Stomach smooth muscle (tissue), 2 donors: ENCODE measurements at regions not wholly inside any gene's neighbourhood (a gene's known extent, or its start where the extent isn't known, plus 50 kb on each side); places are given as distances from the start of the nearest gene placed in this dataset.

ENCODE experiments used
- H3K27ac ChIP-seq: one replicate; pipeline ENCODE4 v1.7.0; 2013; ENCODE audit warnings: mild to moderate bottlenecking, low read length, inconsistent platforms
- H3K27me3 ChIP-seq, 2 donors: one replicate each; pipeline ENCODE4 v1.7.0; 2013; ENCODE audit warnings: low read length in 2 of 2; ENCODE audit not compliant: insufficient read depth in 2 of 2, control insufficient read depth in 1 of 2
- H3K36me3 ChIP-seq, 2 donors: one replicate each; pipeline ENCODE4 v1.7.0; 2013; ENCODE audit warnings: low read length in 2 of 2; ENCODE audit not compliant: control insufficient read depth in 2 of 2, insufficient read depth in 2 of 2
- H3K4me1 ChIP-seq: one replicate; pipeline ENCODE4 v1.7.0; 2013; ENCODE audit warnings: low read length; ENCODE audit not compliant: control insufficient read depth, insufficient read depth
- H3K4me3 ChIP-seq, 2 donors: one replicate each; pipeline ENCODE4 v1.7.0; 2013; ENCODE audit warnings: low read length in 2 of 2
- H3K9ac ChIP-seq, 2 donors: one replicate each; pipeline ENCODE4 v1.7.0; 2013; ENCODE audit warnings: low read length in 2 of 2, mild to moderate bottlenecking in 1 of 2
- H3K9me3 ChIP-seq, 2 donors: one replicate each; pipeline ENCODE4 v1.7.0; 2013; ENCODE audit warnings: low read length in 2 of 2; ENCODE audit not compliant: control insufficient read depth in 2 of 2
- donor health status: healthy.
- donor health status: Pancreatic carcinoma.

- no peak overlapping the region for H3K9ac ChIP-seq
- H3K4me3 ChIP-seq: no peak overlapping the region
- no peaks in the 10 kb centered on the region for H3K36me3 ChIP-seq
- H3K4me1 ChIP-seq: no peaks in the 10 kb centered on the region
- H3K27ac ChIP-seq: no peak overlapping the region
- no peaks in the 10 kb centered on the region for H3K9me3 ChIP-seq
- no peaks in the 10 kb centered on the region for H3K27me3 ChIP-seq
These were observed 516.7 kb downstream of the KCNT2 start for GRCh38 chr1:196091397-196092135.

- Histone ChIP-seq H3K9me3 (no peaks in the 10 kb centered on the region), H3K4me1 (no peaks in the 10 kb centered on the region), H3K4me3 (no peak overlapping the region), H3K9ac (no peak overlapping the region), H3K27ac (no peak overlapping the region), H3K36me3 (no peaks in the 10 kb centered on the region), H3K27me3 (no peaks in the 10 kb centered on the region)
These were observed 518.0 kb downstream of the KCNT2 start for GRCh38 chr1:196090226-196090625.

- Histone ChIP-seq H3K4me1 (no peaks in the 10 kb centered on the region), H3K36me3 (no peaks in the 10 kb centered on the region), H3K9me3 (no peaks in the 10 kb centered on the region), H3K27ac (no peak overlapping the region), H3K27me3 (no peaks in the 10 kb centered on the region), H3K9ac (no peak overlapping the region), H3K4me3 (no peak overlapping the region)
These were observed 519.7 kb downstream of the KCNT2 start for GRCh38 chr1:196088541-196088940.

DNA sequence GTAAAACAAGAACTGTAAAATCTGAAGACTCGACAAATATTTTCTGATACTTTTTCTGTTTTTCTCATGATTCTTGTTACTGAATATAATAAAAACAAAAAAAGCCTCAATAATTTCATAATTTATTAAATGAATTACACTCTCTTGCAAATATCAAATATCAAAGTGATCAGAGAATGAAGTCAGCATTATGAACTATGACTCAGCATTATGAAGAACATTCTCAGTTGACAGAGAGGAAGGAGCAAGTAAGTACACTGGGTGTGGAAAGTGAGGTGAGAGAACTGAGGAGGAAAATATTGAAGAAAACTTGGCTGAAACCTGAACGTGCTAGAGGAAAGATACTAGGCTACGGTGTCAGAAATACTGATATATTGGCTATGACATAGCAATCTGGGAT lies 529.5 kb downstream of the KCNT2 start:
- no peak overlapping the region for H3K27ac ChIP-seq
- H3K36me3 ChIP-seq: no peaks in the 10 kb centered on the region
- H3K4me3 ChIP-seq: no peak overlapping the region
- H3K4me1 ChIP-seq: no peaks in the 10 kb centered on the region
- no peak overlapping the region for H3K9ac ChIP-seq
- H3K9me3 ChIP-seq: no peaks in the 10 kb centered on the region
- no peaks in the 10 kb centered on the region for H3K27me3 ChIP-seq

DNA sequence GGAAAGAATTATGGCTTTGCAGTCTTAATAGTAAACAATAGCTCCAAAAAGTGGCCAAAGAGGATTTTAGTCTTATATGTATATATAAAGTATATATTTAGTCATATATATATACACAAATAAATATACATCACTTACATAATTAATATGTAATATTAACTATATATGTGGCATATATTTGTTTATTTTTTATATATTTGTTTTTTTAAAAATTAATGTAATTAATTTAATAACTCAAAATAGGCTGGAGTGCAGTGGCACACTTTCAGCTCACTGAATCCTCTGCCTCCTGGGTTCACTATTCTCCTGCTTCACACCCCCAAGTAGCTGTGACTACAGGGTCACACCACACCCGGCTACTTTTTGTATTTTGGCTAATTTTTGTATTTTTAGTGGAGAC lies 532.6 kb downstream of the KCNT2 start:
- H3K9ac ChIP-seq: no peak overlapping the region
- no peak overlapping the region for H3K4me3 ChIP-seq
- H3K27me3 ChIP-seq: no peaks in the 10 kb centered on the region
- no peaks in the 10 kb centered on the region for H3K4me1 ChIP-seq
- no peaks in the 10 kb centered on the region for H3K36me3 ChIP-seq
- no peaks in the 10 kb centered on the region for H3K9me3 ChIP-seq
- no peak overlapping the region for H3K27ac ChIP-seq

- Histone ChIP-seq H3K36me3 (no peaks in the 10 kb centered on the region), H3K9ac (no peak overlapping the region), H3K27me3 (no peaks in the 10 kb centered on the region), H3K4me3 (no peak overlapping the region), H3K4me1 (no peaks in the 10 kb centered on the region), H3K27ac (no peak overlapping the region), H3K9me3 (no peaks in the 10 kb centered on the region)
These were observed 534.1 kb downstream of the KCNT2 start for GRCh38 chr1:196074182-196074581.

DNA sequence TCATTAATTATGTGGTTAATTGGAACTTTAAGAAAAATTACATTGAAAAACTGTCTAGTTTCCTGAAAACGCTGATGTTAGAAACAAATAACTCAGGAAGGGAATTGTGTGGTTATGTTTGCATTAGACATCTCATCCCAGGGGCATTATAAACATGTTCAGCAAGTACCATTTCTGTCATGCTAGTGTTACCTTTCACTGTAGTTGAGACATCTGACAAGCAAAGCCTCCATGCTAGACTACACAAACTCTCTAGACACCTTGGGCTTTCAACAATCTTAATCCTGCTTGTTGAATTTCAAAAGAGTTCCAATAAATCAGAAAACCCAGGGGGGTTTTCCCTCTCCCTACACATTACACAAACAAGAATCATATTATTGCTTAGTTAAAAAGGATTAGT lies 536.8 kb downstream of the KCNT2 start:
- Histone ChIP-seq H3K27me3 (no peaks in the 10 kb centered on the region), H3K4me1 (no peaks in the 10 kb centered on the region), H3K36me3 (no peaks in the 10 kb centered on the region), H3K9me3 (no peaks in the 10 kb centered on the region), H3K9ac (no peak overlapping the region), H3K27ac (no peak overlapping the region), H3K4me3 (no peak overlapping the region)

DNA sequence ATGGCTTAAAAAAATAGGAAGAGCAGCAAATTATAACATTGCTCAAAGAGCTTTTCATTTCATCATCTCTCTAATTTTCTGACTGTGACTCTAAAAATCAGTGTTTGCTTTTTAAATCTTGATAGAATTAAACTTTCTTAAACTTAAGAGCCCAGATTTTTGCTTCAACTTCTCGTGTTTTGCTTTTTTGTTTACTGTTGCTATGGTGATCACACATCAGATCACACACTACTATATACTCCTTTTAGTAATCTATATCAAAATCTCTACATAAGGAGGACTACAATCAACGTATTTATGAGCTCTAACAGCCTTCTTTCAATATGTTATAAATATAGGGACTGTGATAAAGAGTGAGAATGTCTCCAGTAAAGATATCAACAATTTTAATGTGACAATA lies 537.3 kb downstream of the KCNT2 start:
- no peaks in the 10 kb centered on the region for H3K9me3 ChIP-seq
- no peak overlapping the region for H3K4me3 ChIP-seq
- no peaks in the 10 kb centered on the region for H3K36me3 ChIP-seq
- H3K4me1 ChIP-seq: no peaks in the 10 kb centered on the region
- H3K9ac ChIP-seq: no peak overlapping the region
- H3K27me3 ChIP-seq: no peaks in the 10 kb centered on the region
- no peak overlapping the region for H3K27ac ChIP-seq

DNA sequence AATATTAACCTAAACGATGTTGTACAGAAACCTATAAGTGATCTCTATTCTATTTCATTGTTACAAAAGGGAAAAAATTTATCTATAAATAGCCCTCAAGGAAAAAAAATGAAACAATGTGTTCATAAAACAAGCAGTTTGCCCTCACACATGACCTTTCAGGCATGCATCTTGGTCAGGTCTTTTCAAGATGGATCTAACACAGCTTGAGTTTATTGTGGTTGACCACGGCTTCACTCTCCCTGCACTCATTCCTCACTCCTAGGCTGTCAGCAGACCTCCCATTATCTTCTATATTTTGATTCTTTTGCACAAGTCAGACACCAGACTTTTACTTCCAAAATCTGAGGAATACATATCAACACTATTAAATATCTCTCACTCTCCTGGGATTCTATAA lies 544.3 kb downstream of the KCNT2 start:
- no peaks in the 10 kb centered on the region for H3K9me3 ChIP-seq
- no peak overlapping the region for H3K4me3 ChIP-seq
- no peak overlapping the region for H3K9ac ChIP-seq
- H3K36me3 ChIP-seq: no peaks in the 10 kb centered on the region
- H3K4me1 ChIP-seq: no peaks in the 10 kb centered on the region
- H3K27ac ChIP-seq: no peak overlapping the region
- no peaks in the 10 kb centered on the region for H3K27me3 ChIP-seq

- Histone ChIP-seq H3K27me3 (no peaks in the 10 kb centered on the region), H3K27ac (no peak overlapping the region), H3K9me3 (no peaks in the 10 kb centered on the region), H3K36me3 (no peaks in the 10 kb centered on the region), H3K9ac (no peak overlapping the region), H3K4me3 (no peak overlapping the region), H3K4me1 (no peaks in the 10 kb centered on the region)
These were observed 544.9 kb downstream of the KCNT2 start for GRCh38 chr1:196063294-196063693.

- Histone ChIP-seq H3K9ac (no peak overlapping the region), H3K36me3 (no peaks in the 10 kb centered on the region), H3K4me3 (no peak overlapping the region), H3K4me1 (no peaks in the 10 kb centered on the region), H3K9me3 (no peaks in the 10 kb centered on the region), H3K27me3 (no peaks in the 10 kb centered on the region), H3K27ac (no peak overlapping the region)
These were observed 547.7 kb downstream of the KCNT2 start for GRCh38 chr1:196060539-196060938.
